Heart left ventricle (tissue), 16 donors: ENCODE measurements at regions not wholly inside any gene's neighbourhood (a gene's known extent, or its start where the extent isn't known, plus 50 kb on each side); places are given as distances from the start of the nearest gene placed in this dataset.
A peak's percentile ranks its signal among the peaks of the same experiment; 100 is the strongest.
"Not testable (repeated sequence)": the region's sequence is repeated elsewhere in the genome, so short reads cannot be mapped to it uniquely, and the experiment has no call there.

Experiments used
- ATAC-seq, 4 donors: fragments of 200-7000 bp; cut with Tn5 transposase; one replicate each; pipeline ENCODE4 v1.9.1; 2020 to 2022; ENCODE audit warnings: moderate library complexity in 4 of 4, mild to moderate bottlenecking in 3 of 4, moderate number of reproducible peaks in 1 of 4
- DNase-seq, 5 donors: peaks; one replicate each; pipeline ENCODE4 v3.0.0-alpha.2; 2020
- H3K27ac ChIP-seq, 12 donors: fragments of 200-600 bp; sonication (generic) in 4 of 12; one replicate each; pipeline versions ENCODE4 v1.5.0 to v1.8.0; 2016 to 2022; ENCODE audit warnings: mild to moderate bottlenecking in 2 of 12
- H3K27me3 ChIP-seq, 9 donors: fragments of 200-600 bp; sonication (generic) in 2 of 9; one replicate each; pipeline versions ENCODE4 v1.5.1 to v1.8.0; 2016 to 2022; ENCODE audit warnings: mild to moderate bottlenecking in 3 of 9
- H3K36me3 ChIP-seq, 9 donors: fragments of 200-600 bp; sonication (generic) in 2 of 9; one replicate each; pipeline versions ENCODE4 v1.5.0 to v1.8.0; 2018 to 2022; ENCODE audit warnings: mild to moderate bottlenecking in 2 of 9
- H3K4me1 ChIP-seq, 12 donors: fragments of 200-600 bp; sonication (generic) in 4 of 12; one replicate each; pipeline versions ENCODE4 v1.5.0 to v1.8.0; 2016 to 2022; ENCODE audit warnings: mild to moderate bottlenecking in 3 of 12
- H3K4me3 ChIP-seq, 12 donors: fragments of 200-600 bp; sonication (generic) in 4 of 12; one replicate each; pipeline versions ENCODE4 v1.5.0 to v1.8.0; 2017 to 2022; ENCODE audit warnings: mild to moderate bottlenecking in 9 of 12, moderate library complexity in 4 of 12
- H3K9me3 ChIP-seq, 12 donors: fragments of 200-600 bp; sonication (generic) in 4 of 12; one replicate each; pipeline versions ENCODE4 v1.5.0 to v1.8.0; 2016 to 2022; ENCODE audit warnings: mild to moderate bottlenecking in 1 of 12
- CTCF ChIP-seq, 12 donors: fragments of 200-600 bp; sonication (generic) in 4 of 12; IDR thresholded peaks; one replicate each; pipeline versions ENCODE4 v1.5.0 to v1.8.0; 2018 to 2022; ENCODE audit warnings: antibody characterized with exemption in 12 of 12, mild to moderate bottlenecking in 5 of 12
- POLR2A ChIP-seq, 2 donors: fragments of 450-650 bp; IDR thresholded peaks; one replicate each; pipeline ENCODE4 v1.6.1; 2017; ENCODE audit warnings: antibody characterized with exemption in 2 of 2, mild to moderate bottlenecking in 2 of 2, moderate library complexity in 2 of 2
- WGBS, 4 donors: extraction: QIAGEN DNeasy Blood & Tissue Kit in 2 of 4; methylation state at CpG; one replicate each; pipeline versions ENCODE4 v1.1.5 to v1.1.7; 2013 to 2018; 5-methylcytosine and 5-hydroxymethylcytosine counted together
- intact Hi-C, 10 donors: fragments of 100-400 bp; cut with DNase I; formaldehyde crosslinking; loops; one replicate each; pipeline versions ENCODE4 v1.11.1 to v1.14.2; 2022
- donor health status: ischemic (EF 13 %, LVEDD 7.1; RV severe dilation, severe dysfunction).
- donor health status: healthy with polysubstance abuse.
- donor health status: DM: no; HTN: yes; CAD: no.
- donor health status: DM: no; HTN: no; CAD: no.
- donor health status: ischemic (EF 25% LVEDD 6.9; RV normal size, moderate dysfunction).
- donor health status: ischemic (EF 25% LVEDD 5.7; RV mildly dilated, moderate dysfunction).
- donor health status: healthy.
- donor health status: DM: yes; HTN: yes; CAD: no.
- donor health status: ischemic (EF 35%, LVEDD 5.7; RV mildly dilated, moderate dysfunction).
- donor health status: nonischemic (EF 11% LVEDD 7.7; RV severe dilation, severe dysfunction).
- donor health status: DM: yes; HTN: yes; CAD: no.
- donor health status: PGD.
- donor health status: ischemic (EF 29% LVEDD 5.4; RV normal size, mild dysfunction).
- donor health status: nonischemic (EF 23%, LVEDD 6.1; RV moderate dilation, normal function).

DNA sequence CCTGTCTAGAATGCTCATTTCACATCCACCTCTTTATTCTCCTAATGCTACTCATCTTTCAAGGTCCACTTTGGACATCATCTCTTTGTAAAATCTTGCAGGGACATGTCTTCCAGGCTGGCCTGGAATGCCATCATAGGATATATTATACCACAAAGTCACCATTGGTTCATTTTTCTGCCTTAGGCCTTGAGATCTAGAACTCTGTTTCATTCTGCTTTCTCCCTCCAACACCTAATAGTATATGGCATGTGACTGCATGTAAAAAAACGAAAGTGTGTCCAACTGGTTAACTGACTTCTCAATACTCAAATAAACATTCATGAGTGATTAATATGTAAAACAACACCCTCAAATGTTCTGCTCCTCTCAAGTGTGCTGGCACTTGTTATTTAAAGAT lies 84.1 kb downstream of the RGS2 start:
- H3K27me3 ChIP-seq: no peaks in the 10 kb centered on the region
- H3K9me3 ChIP-seq: no peaks in the 10 kb centered on the region
- ATAC-seq: no peak
- H3K36me3 ChIP-seq: no peaks in the 10 kb centered on the region
- peak overlapping the region in 1 of 12 donors; percentile 40 for H3K27ac ChIP-seq
- WGBS, 4 donors: 0 to 33% (median 0%) methylated on average over 1 of the region's 1 CpG
- DNase-seq: no peak
- H3K4me1 ChIP-seq: no peaks in the 10 kb centered on the region
- H3K4me3 ChIP-seq: no peak overlapping the region
- TF ChIP-seq POLR2A (IDR thresholded peaks at IDR 0.05) (no peak), CTCF (IDR thresholded peaks at IDR 0.05) (no peak)
- intact Hi-C loops: no loop called here

DNA sequence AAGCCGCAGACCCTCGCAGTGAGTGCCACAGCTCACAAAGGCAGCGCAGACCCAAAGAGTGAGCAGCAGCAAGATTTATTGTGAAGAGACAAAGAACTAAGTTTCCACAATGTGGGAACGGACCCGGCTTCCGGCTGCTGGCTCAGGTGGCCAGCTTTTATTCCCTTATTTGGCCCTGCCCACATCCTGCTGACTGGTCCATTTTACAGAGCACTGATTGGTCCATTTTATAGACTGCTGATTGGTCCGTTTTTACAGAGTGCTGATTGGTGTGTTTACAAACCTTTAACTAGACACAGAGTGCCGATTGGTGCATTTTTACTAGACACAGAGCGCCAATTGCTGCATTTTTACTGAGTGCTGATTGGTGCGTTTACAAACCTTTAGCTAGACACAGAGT lies 86.6 kb downstream of the RGS2 start:
- DNase-seq, H3K4me3 ChIP-seq, H3K36me3 ChIP-seq, H3K27ac ChIP-seq, H3K27me3 ChIP-seq, intact Hi-C loops, H3K9me3 ChIP-seq, ATAC-seq, H3K4me1 ChIP-seq: not testable (repeated sequence)
- WGBS, 4 donors: 86 to 95% (median 93%) methylated on average over 9 to 10 of the region's 10 CpGs

DNA sequence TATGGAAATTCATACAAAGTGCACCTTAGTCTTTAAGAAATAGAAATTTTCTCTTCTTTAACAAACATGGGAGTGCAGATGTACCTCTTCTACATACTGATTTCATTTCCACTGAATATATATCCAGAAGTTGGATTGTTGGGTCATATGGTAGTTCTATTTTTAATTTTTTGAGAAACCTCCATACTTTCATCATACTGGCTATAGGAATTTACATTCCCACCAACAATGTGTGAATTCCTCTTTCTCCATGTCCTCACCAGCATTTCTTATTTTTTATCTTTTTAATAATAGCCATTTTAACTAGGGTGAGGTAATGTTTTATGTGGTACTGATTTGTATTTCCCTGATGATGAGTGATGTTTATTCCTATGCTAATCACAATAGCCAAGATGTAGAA lies 87.5 kb downstream of the RGS2 start:
- DNase-seq: no peak
- H3K27me3 ChIP-seq: no peaks in the 10 kb centered on the region
- H3K4me3 ChIP-seq: no peak overlapping the region
- H3K27ac ChIP-seq: no peak overlapping the region
- TF ChIP-seq POLR2A (IDR thresholded peaks at IDR 0.05) (no peak), CTCF (IDR thresholded peaks at IDR 0.05) (no peak)
- intact Hi-C loops: no loop called here
- ATAC-seq: no peak
- H3K4me1 ChIP-seq: no peaks in the 10 kb centered on the region
- no peaks in the 10 kb centered on the region for H3K36me3 ChIP-seq
- H3K9me3 ChIP-seq: no peaks in the 10 kb centered on the region

DNA sequence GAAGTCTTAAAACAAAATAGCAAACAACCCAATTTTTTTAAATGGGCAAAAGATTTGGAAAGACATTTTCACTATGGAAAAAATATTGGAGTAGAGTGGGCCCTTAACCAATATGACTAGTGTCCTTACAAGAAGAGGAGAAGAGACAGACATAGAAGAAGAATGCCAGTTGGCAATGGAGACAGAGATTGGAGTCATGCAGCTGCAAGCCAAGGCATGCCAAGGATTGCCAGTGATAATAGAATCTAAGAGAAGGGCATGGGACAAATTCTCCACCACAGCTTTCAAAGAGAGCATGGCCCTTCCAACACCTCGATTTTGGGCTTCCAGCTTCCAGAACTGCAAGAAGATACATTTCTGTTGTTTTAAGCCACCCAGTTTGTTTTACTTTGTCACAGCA lies 92.7 kb downstream of the RGS2 start:
- no peak overlapping the region for H3K4me3 ChIP-seq
- no peaks in the 10 kb centered on the region for H3K27me3 ChIP-seq
- H3K36me3 ChIP-seq: no peaks in the 10 kb centered on the region
- ATAC-seq (no peak), DNase-seq (no peak)
- H3K4me1 ChIP-seq: peaks cover 0 to 16% (median 0%) of the 10 kb centered on the region in 12 donors
- TF ChIP-seq POLR2A (IDR thresholded peaks at IDR 0.05) (no peak), CTCF (IDR thresholded peaks at IDR 0.05) (no peak)
- WGBS, 4 donors: 0 to 85% (median 78%) methylated on average over 1 of the region's 1 CpG
- no peaks in the 10 kb centered on the region for H3K9me3 ChIP-seq
- H3K27ac ChIP-seq: no peak overlapping the region
- intact Hi-C loops: no loop called here

DNA sequence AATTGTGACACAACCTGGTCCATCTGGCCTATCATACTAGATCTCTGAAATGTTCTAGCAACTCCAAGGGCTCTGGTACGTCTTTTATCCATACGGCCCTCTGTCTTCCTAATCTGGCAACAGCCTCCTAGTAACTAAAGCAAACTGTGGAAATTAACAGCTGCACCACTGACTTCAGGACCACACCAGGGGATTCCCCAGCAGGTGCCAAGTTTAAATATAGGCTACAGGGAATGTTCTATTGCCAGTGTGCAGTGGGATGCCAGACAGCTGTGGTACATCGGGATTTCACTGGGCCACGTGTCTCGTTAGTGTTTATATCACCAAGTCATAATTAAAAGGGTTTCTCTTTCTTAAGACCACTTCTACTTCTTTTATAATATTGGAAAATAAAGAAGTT lies 94.3 kb downstream of the RGS2 start:
- Histone ChIP-seq H3K9me3 (no peaks in the 10 kb centered on the region), H3K4me3 (no peak overlapping the region), H3K27ac (peak overlapping the region in 1 of 12 donors; percentile 68), H3K27me3 (no peaks in the 10 kb centered on the region), H3K36me3 (no peaks in the 10 kb centered on the region), H3K4me1 (peaks cover 0 to 16% (median 0%) of the 10 kb centered on the region in 12 donors)
- intact Hi-C loops: no loop called here
- DNase-seq: peak in 2 of 5 donors; percentile 31 to 38
- TF ChIP-seq POLR2A (IDR thresholded peaks at IDR 0.05) (no peak), CTCF (IDR thresholded peaks at IDR 0.05) (no peak)
- WGBS, 4 donors: 43 to 54% (median 44%) methylated on average over 5 of the region's 5 CpGs
- ATAC-seq: peak; percentile 55 to 82 (median 76)
